Stimulated activated CD4-positive, alpha-beta T cell treated with anti-CD3 and anti-CD28 coated beads, Interleukin-4, amount 100 ng/mL, for 4 hours (primary cell): ENCODE measurements at regions not wholly inside any gene's neighbourhood (a gene's known extent, or its start where the extent isn't known, plus 50 kb on each side); places are given as distances from the start of the nearest gene placed in this dataset.

Source experiments
- DNase-seq, 2 experiments: peaks; one replicate each; pipeline ENCODE4 v3.0.0-alpha.2; 2020

DNA sequence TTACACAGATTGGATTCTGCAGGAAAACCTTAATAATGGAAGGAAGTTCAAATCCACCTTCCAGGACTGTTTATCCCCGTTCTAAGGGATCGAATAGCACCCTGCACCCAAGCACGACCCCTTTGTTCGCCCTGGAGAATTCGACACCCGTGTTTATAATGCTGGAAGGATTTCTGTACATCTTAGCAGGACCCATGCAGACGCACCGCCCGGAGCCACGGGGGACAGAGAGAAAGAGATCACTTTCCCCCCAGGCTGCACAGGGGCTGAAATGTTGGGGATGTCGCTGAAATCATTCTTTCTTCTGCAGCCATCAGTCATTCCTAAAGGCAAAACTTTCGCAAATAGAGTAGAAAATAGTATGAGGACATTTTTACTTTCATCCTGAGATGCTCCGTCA is 238.7 kb upstream of the SALL3 start:
- no peak for DNase-seq

DNA sequence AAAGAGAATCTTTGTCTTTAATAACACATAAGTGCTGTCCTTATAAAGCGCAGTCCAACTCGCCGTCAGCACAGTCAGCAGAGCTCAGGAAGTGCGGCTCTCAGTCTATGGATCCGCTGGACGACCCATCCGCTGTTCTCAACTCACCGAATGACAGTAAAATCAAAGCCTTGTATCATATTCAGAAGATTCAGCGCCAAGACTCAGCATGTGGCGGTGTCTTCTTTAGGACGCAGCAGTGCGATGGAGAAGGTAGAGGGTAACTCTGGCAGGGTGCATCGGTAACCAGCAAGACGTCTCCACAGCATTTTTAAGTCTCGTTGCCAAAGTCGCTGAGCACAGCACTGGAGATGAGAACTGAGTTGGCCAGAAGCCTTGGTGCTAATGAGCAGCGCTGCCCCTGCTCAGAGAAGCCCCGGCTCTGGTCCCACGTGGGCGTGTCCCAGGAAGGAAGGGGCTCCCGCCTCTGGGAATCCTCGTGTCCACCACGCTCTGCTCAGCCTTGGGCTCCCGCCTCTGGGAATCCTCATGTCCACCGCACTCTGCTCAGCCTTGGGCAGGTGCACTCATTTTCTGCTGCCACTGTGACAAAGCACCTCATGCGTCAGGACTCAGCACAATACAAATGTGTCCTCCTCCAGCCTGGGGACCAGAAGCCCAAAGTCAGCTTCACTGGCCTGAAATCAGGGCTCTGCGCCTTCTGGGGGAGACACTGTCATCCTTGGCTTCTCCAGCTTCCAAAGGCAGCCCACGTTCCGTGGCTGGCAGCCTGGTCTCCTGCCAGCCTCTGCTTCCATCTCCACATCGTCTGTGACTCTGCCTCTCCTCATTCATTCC is 238.0 kb upstream of the SALL3 start:
- DNase-seq: no peak

DNA sequence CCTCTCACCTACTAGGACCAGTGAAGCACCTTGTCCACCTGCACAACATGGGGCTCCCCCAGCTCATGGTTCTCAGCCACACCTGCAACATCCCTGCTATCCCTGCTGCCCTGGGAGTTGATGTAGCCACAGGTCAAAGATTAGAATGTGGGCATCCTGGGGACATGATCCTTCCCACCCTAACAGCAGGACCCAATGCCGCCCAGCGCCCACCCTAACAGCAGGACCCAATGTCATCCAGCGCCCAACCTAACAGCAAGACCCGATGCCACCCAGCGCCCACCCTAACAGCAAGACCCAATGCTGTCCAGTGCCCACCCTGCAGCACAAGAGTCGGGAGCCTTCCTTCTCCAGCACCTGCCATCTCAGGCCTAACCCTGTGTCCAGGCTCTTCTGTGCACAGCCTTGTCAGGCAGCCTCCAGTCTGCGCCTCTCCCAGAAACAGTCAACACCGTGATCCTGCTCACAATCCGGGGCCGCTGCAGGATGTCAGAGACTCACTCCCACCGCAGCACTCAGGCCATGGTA is 237.3 kb upstream of the SALL3 start:
- DNase-seq: no peak

DNA sequence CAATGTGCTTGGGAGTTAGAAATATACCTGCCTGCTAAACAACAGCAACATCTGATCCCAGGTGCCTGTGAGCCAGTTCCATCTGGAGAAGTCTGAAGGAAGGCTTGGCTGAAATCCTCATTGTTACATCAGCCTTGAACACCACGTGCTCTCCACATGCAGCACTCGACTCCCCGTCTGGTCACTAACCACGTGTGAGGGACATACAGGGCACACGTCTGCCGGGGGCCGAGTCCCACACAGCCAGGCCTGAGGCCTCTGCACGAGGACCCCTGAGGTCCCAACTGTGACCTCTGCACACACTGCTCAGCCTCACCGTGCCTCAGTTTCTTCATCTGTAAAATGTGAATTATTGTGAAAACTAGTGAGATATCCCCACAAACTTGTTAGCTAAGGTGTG is 236.5 kb upstream of the SALL3 start:
- DNase-seq: no peak

DNA sequence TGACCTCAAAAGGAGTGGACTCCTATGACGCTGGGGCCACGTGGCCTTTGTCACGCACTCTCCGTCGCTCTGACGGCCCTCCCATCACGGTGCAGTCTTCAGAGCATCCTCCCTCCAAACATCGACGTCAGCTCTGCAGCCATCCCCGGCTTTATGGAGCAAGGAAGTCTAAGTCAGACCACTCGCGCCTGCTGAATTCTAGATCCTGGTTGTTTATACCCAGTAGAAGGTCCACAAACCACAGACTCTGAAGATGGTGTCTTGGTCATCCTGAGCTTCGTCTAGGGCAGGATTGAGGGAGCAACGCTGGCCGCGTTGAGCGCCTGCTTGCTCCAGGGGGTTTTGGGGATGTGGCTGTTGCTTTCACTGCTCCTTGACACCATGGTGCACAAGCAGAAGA is 228.0 kb upstream of the SALL3 start:
- DNase-seq: no peak

GRCh38 chr18:78753240-78753639 is 226.4 kb upstream of the SALL3 start:
- no peak for DNase-seq

- DNase-seq: no peak
Measured at GRCh38 chr18:78754311-78755043, 225.1 kb upstream of the SALL3 start.

DNA sequence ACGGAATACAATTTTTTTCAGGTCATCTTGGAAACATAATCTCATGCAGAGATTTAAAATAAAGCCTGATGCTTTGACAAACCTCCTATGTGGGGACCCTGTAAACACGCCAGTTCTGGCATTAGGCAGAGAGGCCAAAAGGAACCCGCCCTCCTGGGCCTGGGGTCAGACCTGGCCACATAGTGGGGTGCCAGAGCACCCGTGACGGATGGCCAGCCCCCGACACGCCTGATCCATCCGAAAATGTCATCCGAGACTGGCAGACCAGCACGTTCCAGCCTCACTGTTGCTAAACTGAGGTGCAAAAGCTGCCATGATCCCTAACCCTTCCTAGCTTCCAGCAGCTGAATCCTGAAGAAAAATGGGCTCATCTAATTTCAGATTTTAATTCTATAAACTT is 222.6 kb upstream of the SALL3 start:
- DNase-seq: no peak

DNA sequence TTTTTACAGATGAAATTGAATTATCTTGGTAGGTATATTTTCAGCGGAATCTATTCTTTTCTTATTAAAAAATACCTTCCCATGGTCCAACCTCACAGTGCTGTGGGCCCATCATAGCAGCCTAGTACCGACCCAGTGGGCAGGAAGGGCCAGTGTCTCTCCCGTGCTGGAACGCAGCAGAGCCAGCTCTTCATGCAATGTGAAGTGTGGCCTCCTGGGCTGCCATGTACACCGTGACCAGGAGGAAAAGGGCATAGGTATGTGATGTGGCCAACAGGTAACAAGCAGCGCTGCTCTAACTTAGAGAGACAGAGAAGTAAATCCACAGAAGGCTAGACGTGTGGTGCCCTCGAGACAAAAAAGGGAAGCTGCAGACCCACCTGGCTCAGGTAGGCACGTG is 221.1 kb upstream of the SALL3 start:
- DNase-seq: no peak

GRCh38 chr18:78762753-78763152 is 216.9 kb upstream of the SALL3 start:
- DNase-seq: no peak

DNA sequence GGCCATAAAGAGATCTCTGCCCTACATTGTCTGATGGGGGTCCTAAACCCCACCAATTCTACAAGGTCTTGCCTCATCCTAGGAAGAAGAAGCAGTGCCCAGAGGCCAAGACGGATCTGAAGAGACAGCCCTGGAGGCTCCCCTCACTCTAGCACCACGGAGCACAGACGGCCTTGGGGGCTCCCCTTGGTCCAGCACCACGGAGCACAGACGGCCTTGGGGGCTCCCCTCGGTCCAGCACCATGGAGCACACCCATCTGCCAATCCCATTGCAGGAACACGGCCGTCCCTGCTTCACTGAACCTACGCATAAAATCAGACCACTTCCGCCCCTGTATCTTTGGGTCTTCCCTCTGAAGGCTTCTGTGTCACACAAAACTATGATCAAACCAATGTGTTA is 215.1 kb upstream of the SALL3 start:
- no peak for DNase-seq

- DNase-seq: no peak
Measured at GRCh38 chr18:78765142-78765541, 214.5 kb upstream of the SALL3 start.

DNA sequence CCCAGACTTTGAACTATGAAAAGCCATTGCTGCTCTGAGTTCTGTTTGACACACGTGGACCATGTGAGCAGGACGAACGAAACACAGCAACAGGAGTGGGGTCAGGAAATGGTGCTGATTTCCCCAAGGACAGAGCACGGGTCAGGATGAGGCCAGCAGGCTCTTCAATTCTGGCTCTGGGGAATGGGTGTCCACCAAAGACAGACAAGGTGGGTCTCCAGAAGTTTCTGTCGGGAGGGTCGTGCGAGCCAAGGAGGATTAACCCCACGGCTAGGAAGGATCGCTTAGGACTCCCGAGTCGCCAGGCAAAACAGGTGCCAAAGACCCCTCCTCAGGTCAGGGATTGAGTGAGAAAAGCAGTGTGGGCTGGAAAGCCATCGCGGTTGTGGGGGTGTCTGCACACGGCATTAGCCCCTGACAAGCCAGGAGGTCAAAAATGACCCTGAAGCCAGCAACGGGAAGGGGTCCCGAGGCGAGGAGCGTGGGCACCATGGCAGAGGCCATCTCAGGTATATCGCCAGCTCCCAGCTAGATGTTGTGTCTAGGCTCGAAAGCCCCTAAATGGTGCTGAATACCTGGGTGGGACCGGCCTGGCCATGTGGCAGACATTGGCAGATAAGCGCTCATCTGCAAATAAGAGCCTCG is 213.9 kb upstream of the SALL3 start:
- no peak for DNase-seq

DNA sequence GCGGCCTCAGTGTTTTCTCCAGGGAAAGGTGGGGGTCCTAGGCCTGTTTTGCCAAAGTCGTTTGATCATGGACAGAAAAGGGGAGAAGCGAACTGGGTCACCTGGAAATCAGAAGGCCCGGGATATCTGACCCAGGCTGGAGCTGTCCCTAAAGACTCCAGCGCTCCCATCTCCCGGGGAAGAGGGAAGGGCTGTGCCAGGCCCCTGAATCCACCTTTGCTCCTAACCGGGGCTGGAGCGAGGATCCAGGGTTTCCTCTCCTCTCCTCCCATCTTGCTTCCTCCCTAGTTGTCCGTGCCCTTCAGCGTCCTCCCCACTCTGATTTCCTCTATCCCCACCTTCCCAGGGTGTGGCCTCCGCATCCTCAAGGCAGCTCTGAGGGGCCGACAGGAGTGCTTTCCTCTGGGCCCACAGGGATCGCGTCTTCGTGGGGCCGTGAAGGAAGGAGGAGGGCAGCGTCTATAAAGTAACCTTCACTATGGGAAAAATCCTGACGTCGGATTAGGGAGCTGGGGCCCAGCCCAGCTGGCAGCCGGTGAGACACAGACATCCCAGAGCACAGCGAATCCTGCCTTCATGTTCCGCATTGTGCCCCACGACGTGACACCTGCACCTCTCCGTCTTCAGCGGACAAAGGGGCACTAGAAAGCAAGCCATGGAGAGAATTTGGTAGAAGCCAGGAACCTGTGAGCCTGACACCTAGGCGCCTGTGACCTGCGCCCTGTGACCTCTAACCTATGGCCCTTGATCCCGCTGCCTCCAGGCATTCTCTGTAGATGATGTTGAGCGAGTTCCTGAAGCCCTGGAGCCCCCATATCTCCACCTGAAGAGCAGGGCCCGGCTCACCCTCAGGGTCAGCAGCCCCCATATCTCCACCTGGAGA is 212.7 kb upstream of the SALL3 start:
- no peak for DNase-seq

DNA sequence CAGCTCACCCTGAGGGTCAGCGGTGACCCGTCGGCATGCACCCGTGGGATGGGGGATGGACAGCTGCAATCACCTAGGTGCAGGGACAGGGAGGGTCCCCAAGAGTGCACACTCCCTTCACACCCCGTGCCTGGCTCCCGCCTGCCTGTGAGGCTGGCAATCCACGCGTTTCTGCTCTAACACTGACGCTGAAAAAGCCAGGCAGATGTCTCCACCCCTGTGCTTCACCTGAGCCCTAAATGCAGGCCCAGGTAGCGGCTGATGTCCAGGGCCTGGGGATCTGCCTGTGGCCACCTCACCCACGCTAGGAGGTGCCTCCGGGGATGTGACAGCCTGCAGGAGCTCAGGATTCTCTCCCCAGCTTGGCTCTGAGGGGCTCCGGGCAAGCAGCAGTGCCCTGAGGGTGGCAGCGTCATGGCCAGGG is 212.0 kb upstream of the SALL3 start:
- DNase-seq: no peak

- no peak for DNase-seq
Measured at GRCh38 chr18:78768221-78768620, 211.4 kb upstream of the SALL3 start.

DNA sequence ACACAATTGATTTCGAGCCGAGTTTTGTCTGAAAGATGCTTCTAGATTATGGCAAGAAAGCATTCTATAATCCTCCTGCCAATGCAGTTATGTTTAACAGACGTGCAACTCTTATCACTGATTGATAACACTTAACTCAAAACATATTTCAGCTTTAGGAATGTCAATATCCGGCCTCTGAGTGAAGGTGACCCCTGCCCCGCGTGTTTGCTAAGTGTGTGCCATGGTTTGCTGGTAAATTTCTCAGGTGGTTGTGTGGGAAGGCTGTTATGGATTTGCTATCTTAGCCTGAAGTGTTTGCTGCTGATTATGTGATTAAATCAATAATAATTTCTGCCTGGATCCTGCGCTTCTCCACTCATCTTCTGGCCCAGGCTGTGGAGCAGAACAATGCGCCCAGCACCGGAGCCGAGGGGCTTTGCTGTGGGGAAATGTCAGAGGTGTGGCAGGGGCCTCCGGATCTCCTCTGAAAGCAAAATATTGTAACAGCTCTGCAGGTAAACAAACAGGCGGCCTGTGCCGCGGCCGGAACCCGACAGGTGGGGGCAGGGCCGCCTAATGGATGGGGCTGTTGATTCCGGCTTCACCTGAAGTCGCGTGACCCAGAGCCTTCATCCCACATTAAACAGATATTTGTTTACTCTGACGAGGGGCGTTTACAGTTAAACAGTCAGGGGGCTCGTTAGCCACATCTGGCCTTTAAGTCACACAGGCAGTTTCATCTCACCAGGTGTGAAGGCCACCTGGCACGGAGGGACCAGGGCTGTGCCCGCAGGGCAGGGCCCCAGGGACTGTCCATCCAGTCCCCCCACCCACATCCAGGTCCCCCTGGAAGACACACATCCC is 210.7 kb upstream of the SALL3 start:
- no peak for DNase-seq

GRCh38 chr18:78769502-78770105 is 210.0 kb upstream of the SALL3 start:
- no peak for DNase-seq

DNA sequence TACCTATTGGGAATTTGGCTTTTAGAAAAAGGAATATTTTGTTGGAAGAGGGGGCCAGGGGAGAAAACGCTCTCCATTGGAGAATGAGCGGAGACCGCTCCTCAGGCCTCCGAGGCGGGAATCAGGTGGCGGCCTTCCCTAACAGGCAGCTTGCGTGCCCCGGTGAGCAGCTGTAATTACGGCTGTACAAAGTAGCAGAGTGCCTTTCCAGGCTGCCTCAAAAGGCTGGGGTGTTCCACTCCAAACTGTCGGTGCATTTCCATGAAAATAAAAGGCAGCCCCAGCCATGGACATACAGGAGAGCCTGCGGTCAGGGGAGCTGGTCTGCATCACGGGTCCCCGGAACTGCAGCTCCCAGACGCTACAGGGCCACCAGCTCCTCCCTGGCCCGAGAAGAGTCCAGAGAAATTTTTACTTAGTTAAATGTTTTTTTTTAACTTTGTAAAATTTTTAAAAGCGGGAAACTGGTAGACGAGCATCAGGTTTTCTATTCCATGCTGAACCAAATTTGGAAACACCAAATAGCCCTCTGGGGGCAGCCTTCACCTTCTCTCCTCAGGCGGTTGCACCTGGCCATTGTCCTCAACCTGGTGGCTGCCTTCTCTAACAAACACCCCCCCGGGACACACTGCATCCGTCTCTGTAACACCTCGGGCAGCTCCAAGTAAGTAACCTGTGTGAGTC is 209.3 kb upstream of the SALL3 start:
- no peak for DNase-seq

DNA sequence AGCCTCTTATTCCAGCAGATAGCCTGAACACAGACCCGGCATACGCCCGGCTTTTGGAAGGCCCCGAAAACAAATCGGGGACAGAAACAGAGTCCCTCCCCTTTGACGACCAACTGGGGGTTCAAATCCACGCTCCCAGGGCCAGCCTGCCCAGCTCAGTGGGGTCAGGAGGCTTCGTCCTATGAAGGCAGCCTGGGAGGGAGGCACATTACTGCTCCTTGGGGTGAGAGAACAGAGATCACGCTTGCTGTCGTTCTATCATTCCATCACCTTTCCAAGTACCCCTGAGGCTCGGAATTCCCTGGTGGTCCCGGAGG is 208.8 kb upstream of the SALL3 start:
- no peak for DNase-seq
